Brain microvascular endothelial cell (primary cell): ENCODE measurements at regions not wholly inside any gene's neighbourhood (a gene's known extent, or its start where the extent isn't known, plus 50 kb on each side); places are given as distances from the start of the nearest gene placed in this dataset.

Experiments used
- DNase-seq: peaks from one replicate; pipeline ENCODE4 v3.0.0-alpha.2; 2020
- H3K27ac ChIP-seq: fragments of 250-450 bp; sonication (Bioruptor Pico); 2 replicates; pipeline ENCODE4 v1.5.1; 2020; ENCODE audit warnings: mild to moderate bottlenecking, moderate library complexity
- H3K27me3 ChIP-seq: fragments of 250-450 bp; sonication (Bioruptor Pico); replicated peaks from 2 replicates; pipeline ENCODE4 v1.5.1; 2020; ENCODE audit warnings: mild to moderate bottlenecking
- H3K36me3 ChIP-seq: fragments of 250-450 bp; sonication (Bioruptor Pico); replicated peaks from 2 replicates; pipeline ENCODE4 v1.5.1; 2020; ENCODE audit warnings: mild to moderate bottlenecking
- H3K4me3 ChIP-seq: 2 replicates; pipeline ENCODE4 v1.5.1; 2011; ENCODE audit warnings: low read depth, mild to moderate bottlenecking, control low read depth, low read length, moderate library complexity
- CTCF ChIP-seq: IDR thresholded peaks from 2 replicates; pipeline ENCODE4 v1.5.1; 2011; ENCODE audit warnings: low read depth, mild to moderate bottlenecking, moderate library complexity, low read length, control low read depth, inconsistent platforms; ENCODE audit errors: missing control alignments
- in situ Hi-C: cut with HindIII; loops from 2 replicates; pipeline ENCODE4 v1.10.0; 2017; ENCODE audit warnings: low sequenced_read_pairs, low pct_ligation_motif_present

GRCh38 chr22:34943830-34944229 is 122.1 kb upstream of the ISX start:
- Histone ChIP-seq H3K27me3 (no peaks in the 10 kb centered on the region), H3K4me3 (no peak overlapping the region), H3K36me3 (no peaks in the 10 kb centered on the region), H3K27ac (no peak overlapping the region)
- DNase-seq, result no peak
- in situ Hi-C loops, result no loop called here
- TF ChIP-seq CTCF, result no peak

- no peak for DNase-seq
- Histone ChIP-seq H3K27me3 (no peaks in the 10 kb centered on the region), H3K4me3 (no peak overlapping the region), H3K27ac (no peak overlapping the region), H3K36me3 (no peaks in the 10 kb centered on the region)
- in situ Hi-C loops, result no loop called here
- TF ChIP-seq CTCF, result no peak
These were observed 119.5 kb upstream of the ISX start for GRCh38 chr22:34946339-34946985.

GRCh38 chr22:34950489-34950888 is 115.5 kb upstream of the ISX start:
- TF ChIP-seq CTCF, result no peak
- H3K36me3 ChIP-seq, result no peaks in the 10 kb centered on the region
- DNase-seq, result no peak
- in situ Hi-C loops, result no loop called here
- H3K27me3 ChIP-seq, result no peaks in the 10 kb centered on the region
- H3K27ac ChIP-seq, result no peak overlapping the region
- H3K4me3 ChIP-seq, result no peak overlapping the region

DNA sequence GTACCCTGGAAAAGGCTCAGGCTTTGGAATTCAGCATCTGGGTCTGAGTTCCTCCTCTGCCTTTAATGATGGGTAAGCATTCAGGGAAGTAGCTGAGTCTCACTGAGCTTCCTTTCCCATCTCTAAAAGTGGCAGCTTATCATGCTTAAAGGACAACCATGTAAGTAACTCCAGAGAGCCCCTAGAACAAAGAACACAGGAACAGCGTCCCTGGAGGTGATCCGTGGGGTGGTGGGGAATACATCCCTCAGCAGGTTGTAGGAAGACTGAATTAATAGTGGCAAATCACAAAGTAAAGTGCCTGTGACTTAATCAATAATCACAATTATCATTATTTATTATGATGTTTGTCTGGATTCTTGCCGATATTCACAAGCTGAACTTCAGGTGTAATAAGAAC is 114.7 kb upstream of the ISX start:
- DNase-seq, result no peak
- no peak overlapping the region for H3K27ac ChIP-seq
- TF ChIP-seq CTCF, result no peak
- in situ Hi-C loops, result no loop called here
- no peak overlapping the region for H3K4me3 ChIP-seq
- no peaks in the 10 kb centered on the region for H3K27me3 ChIP-seq
- no peaks in the 10 kb centered on the region for H3K36me3 ChIP-seq

- H3K27ac ChIP-seq, result no peak overlapping the region
- H3K4me3 ChIP-seq, result no peak overlapping the region
- DNase-seq, result no peak
- no peak for TF ChIP-seq CTCF
- H3K36me3 ChIP-seq, result no peaks in the 10 kb centered on the region
- no peaks in the 10 kb centered on the region for H3K27me3 ChIP-seq
- in situ Hi-C loops, result no loop called here
These were observed 106.0 kb upstream of the ISX start for GRCh38 chr22:34960005-34960404.

- H3K27ac ChIP-seq, result no peak overlapping the region
- H3K27me3 ChIP-seq, result no peaks in the 10 kb centered on the region
- in situ Hi-C loops, result no loop called here
- no peaks in the 10 kb centered on the region for H3K36me3 ChIP-seq
- TF ChIP-seq CTCF, result peak; percentile 34
- DNase-seq, result no peak
- H3K4me3 ChIP-seq, result no peak overlapping the region
These were observed 98.9 kb upstream of the ISX start for GRCh38 chr22:34966980-34967565.
